KMS-11 (cell line): ENCODE measurements at regions not wholly inside any gene's neighbourhood (a gene's known extent, or its start where the extent isn't known, plus 50 kb on each side); places are given as distances from the start of the nearest gene placed in this dataset.

Experiments used
- H2AFZ ChIP-seq: fragments of 200-600 bp; sonication (generic); 2 replicates; pipeline ENCODE4 v1.6.1; 2016; ENCODE audit warnings: antibody characterized with exemption, mixed run types, low read depth
- H3K27ac ChIP-seq: fragments of 200-600 bp; sonication (generic); 2 replicates; pipeline ENCODE4 v1.6.1; 2016; ENCODE audit warnings: mild to moderate bottlenecking, mixed run types
- H3K27me3 ChIP-seq: fragments of 200-600 bp; sonication (generic); 2 replicates; pipeline ENCODE4 v1.6.1; 2017; ENCODE audit warnings: mild to moderate bottlenecking, low read depth, mixed run types, moderate library complexity; ENCODE audit not compliant: insufficient read depth
- H3K36me3 ChIP-seq: fragments of 200-600 bp; sonication (generic); 2 replicates; pipeline ENCODE4 v1.6.1; 2017; ENCODE audit warnings: mild to moderate bottlenecking, mixed run types; ENCODE audit not compliant: insufficient read depth
- H3K4me1 ChIP-seq: fragments of 200-600 bp; sonication (generic); 2 replicates; pipeline ENCODE4 v1.6.1; 2016; ENCODE audit warnings: mild to moderate bottlenecking, low read depth, mixed run types; ENCODE audit not compliant: poor library complexity, severe bottlenecking
- H3K4me2 ChIP-seq: fragments of 200-600 bp; sonication (generic); 2 replicates; pipeline ENCODE4 v1.7.0; 2016; ENCODE audit warnings: mild to moderate bottlenecking, mixed run types
- H3K4me3 ChIP-seq: fragments of 200-600 bp; sonication (generic); IDR thresholded peaks from 2 replicates; pipeline ENCODE4 v1.6.1; 2017; ENCODE audit warnings: low read depth, low read length, mixed read lengths; ENCODE audit not compliant: insufficient read depth
- H3K79me2 ChIP-seq: fragments of 200-600 bp; sonication (generic); 2 replicates; pipeline ENCODE4 v1.6.1; 2016; ENCODE audit warnings: low read depth, mixed run types; ENCODE audit not compliant: insufficient read depth
- H3K9ac ChIP-seq: fragments of 200-600 bp; sonication (generic); 2 replicates; pipeline ENCODE4 v1.6.1; 2016; ENCODE audit warnings: mild to moderate bottlenecking, mixed run types
- H4K20me1 ChIP-seq: fragments of 200-600 bp; sonication (generic); 2 replicates; pipeline ENCODE4 v1.6.1; 2016; ENCODE audit warnings: mild to moderate bottlenecking, mixed run types; ENCODE audit not compliant: insufficient read depth
- CTCF ChIP-seq: fragments of 200-600 bp; sonication (generic); conservative IDR thresholded peaks from 2 replicates; pipeline ENCODE4 v1.6.1; 2017; ENCODE audit warnings: low read depth, mild to moderate bottlenecking, antibody characterized with exemption, low read length, moderate library complexity, mixed read lengths

- H3K27me3 ChIP-seq, result no peaks in the 10 kb centered on the region
- no peak overlapping the region for H3K9ac ChIP-seq
- H3K27ac ChIP-seq, result no peak overlapping the region
- no peak overlapping the region for H2AFZ ChIP-seq
- H3K4me3 ChIP-seq, result no peak overlapping the region
- TF ChIP-seq CTCF, result no peak
- H3K4me1 ChIP-seq, result no peaks in the 10 kb centered on the region
- H3K36me3 ChIP-seq, result no peaks in the 10 kb centered on the region
- H3K4me2 ChIP-seq, result no peak overlapping the region
- H4K20me1 ChIP-seq, result no peaks in the 10 kb centered on the region
- H3K79me2 ChIP-seq, result no peaks in the 10 kb centered on the region
These were observed 141.7 kb upstream of the TMEM72 start for GRCh38 chr10:44769450-44769849.

- Histone ChIP-seq H3K27ac (no peak overlapping the region), H3K79me2 (no peaks in the 10 kb centered on the region), H3K36me3 (no peaks in the 10 kb centered on the region), H3K4me3 (no peak overlapping the region), H3K27me3 (no peaks in the 10 kb centered on the region), H4K20me1 (no peaks in the 10 kb centered on the region), H3K4me1 (no peaks in the 10 kb centered on the region), H2AFZ (no peak overlapping the region), H3K9ac (no peak overlapping the region), H3K4me2 (no peak overlapping the region)
- TF ChIP-seq CTCF, result no peak
These were observed 139.7 kb upstream of the TMEM72 start for GRCh38 chr10:44771233-44771995.

DNA sequence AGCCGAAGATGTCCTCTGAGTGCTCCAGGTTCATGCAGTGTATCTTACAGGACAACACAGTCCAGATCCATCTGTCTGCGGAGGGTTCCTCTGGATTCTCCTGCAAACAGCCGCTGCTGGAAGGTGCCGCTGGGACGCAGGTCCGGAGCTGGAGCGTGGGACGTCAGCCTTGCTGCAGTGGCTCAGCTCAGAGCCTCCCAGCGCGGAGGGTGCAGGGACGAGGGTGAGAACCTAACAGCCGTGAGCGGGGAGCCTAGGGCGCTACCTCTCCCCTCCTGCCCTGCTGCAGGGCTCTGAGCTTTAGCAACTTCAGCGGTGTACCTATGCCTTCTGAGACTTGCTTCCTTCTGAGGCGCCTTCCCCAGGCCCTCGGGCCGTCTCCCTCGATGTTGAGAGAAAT lies 137.6 kb upstream of the TMEM72 start:
- H3K27ac ChIP-seq, result no peak overlapping the region
- no peaks in the 10 kb centered on the region for H3K36me3 ChIP-seq
- H3K27me3 ChIP-seq, result no peaks in the 10 kb centered on the region
- no peak for TF ChIP-seq CTCF
- no peak overlapping the region for H3K4me2 ChIP-seq
- H3K4me3 ChIP-seq, result no peak overlapping the region
- no peaks in the 10 kb centered on the region for H3K79me2 ChIP-seq
- H2AFZ ChIP-seq, result no peak overlapping the region
- H3K9ac ChIP-seq, result no peak overlapping the region
- H3K4me1 ChIP-seq, result no peaks in the 10 kb centered on the region
- no peaks in the 10 kb centered on the region for H4K20me1 ChIP-seq

DNA sequence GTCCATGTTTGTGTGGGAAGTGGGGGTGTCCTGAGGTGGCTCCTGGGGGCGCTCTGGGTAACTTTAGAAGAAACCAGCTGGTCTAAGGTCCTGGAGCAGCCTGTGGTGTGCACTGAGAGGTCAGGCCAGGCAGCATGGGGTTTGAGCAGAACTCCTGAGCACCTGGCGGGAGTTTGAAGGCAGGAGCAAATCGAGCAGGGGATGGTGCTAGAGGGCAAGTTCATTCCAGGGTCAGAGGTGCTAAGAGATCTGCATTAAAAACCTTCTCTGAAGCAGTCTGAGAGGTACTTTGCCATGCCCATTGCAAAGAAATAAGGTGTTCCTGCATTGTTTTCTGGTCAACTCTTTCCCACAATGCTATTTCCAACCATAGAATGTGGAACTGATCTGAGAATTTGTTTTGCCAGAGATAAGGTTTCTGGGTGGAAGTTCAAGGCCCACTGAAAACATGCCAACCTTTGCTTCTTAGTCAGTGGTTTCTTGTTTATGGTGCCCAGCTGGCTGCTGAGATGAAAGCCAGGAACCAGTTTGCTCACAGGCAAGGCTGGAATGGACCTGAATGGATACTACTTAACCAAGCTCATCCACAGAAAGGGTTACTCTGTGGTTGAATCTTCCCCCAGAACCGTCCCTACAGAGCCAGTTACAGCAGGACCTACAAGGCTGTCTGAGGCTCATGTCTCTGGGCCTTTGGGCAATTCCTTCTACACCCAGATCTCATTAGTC lies 136.3 kb upstream of the TMEM72 start:
- H3K4me2 ChIP-seq, result no peak overlapping the region
- H3K27ac ChIP-seq, result no peak overlapping the region
- no peaks in the 10 kb centered on the region for H3K36me3 ChIP-seq
- H2AFZ ChIP-seq, result no peak overlapping the region
- no peaks in the 10 kb centered on the region for H3K79me2 ChIP-seq
- no peaks in the 10 kb centered on the region for H4K20me1 ChIP-seq
- TF ChIP-seq CTCF, result no peak
- H3K4me3 ChIP-seq, result no peak overlapping the region
- H3K9ac ChIP-seq, result no peak overlapping the region
- no peaks in the 10 kb centered on the region for H3K27me3 ChIP-seq
- H3K4me1 ChIP-seq, result no peaks in the 10 kb centered on the region
